Fibroblast of upper back skin (primary cell): ENCODE measurements at regions not wholly inside any gene's neighbourhood (a gene's known extent, or its start where the extent isn't known, plus 50 kb on each side); places are given as distances from the start of the nearest gene placed in this dataset.

Source experiments
- DNase-seq: peaks from one replicate; pipeline ENCODE4 v3.0.0-alpha.2; 2013

GRCh38 chr13:74930402-74931165 is 551.4 kb downstream of the TBC1D4 start:
- peak; percentile 75 for DNase-seq

GRCh38 chr13:74929436-74929835 is 552.5 kb downstream of the TBC1D4 start:
- DNase-seq = peak; percentile 4

GRCh38 chr13:74927823-74928222 is 554.1 kb downstream of the TBC1D4 start:
- DNase-seq = no peak

GRCh38 chr13:74922963-74923362 is 559.0 kb downstream of the TBC1D4 start:
- no peak for DNase-seq

GRCh38 chr13:74921326-74921725 is 560.6 kb downstream of the TBC1D4 start:
- DNase-seq = no peak

- DNase-seq = no peak
Measured at GRCh38 chr13:74920920-74921319, 561.0 kb downstream of the TBC1D4 start.

- DNase-seq = no peak
Measured at GRCh38 chr13:74920361-74920760, 561.6 kb downstream of the TBC1D4 start.

- DNase-seq = no peak
Measured at GRCh38 chr13:74919914-74920313, 562.1 kb downstream of the TBC1D4 start.

- no peak for DNase-seq
Measured at GRCh38 chr13:74912898-74913297, 569.1 kb downstream of the TBC1D4 start.

GRCh38 chr13:74910415-74910814 is 571.6 kb downstream of the TBC1D4 start:
- DNase-seq = peak; percentile 5

- DNase-seq = no peak
Measured at GRCh38 chr13:74907788-74908187, 574.2 kb downstream of the TBC1D4 start.

- no peak for DNase-seq
Measured at GRCh38 chr13:74904556-74904955, 577.4 kb downstream of the TBC1D4 start.

GRCh38 chr13:74895042-74895796 is 586.8 kb downstream of the TBC1D4 start:
- DNase-seq = peak; percentile 44

GRCh38 chr13:74892096-74892495 is 589.9 kb downstream of the TBC1D4 start:
- DNase-seq = peak; percentile 12

GRCh38 chr13:74891610-74892009 is 590.4 kb downstream of the TBC1D4 start:
- DNase-seq = peak; percentile 25

GRCh38 chr13:74889321-74889720 is 592.6 kb downstream of the TBC1D4 start:
- peak; percentile 12 for DNase-seq

GRCh38 chr13:74886502-74886901 is 595.5 kb downstream of the TBC1D4 start:
- peak; percentile 23 for DNase-seq

GRCh38 chr13:74883834-74884233 is 598.1 kb downstream of the TBC1D4 start:
- DNase-seq = no peak

- peak; percentile 49 for DNase-seq
Measured at GRCh38 chr13:74871369-74872070, 610.4 kb downstream of the TBC1D4 start.

GRCh38 chr13:74870865-74871264 is 611.1 kb downstream of the TBC1D4 start:
- no peak for DNase-seq

- DNase-seq = no peak
Measured at GRCh38 chr13:74869846-74870245, 612.1 kb downstream of the TBC1D4 start.

GRCh38 chr13:74868049-74868448 is 613.9 kb downstream of the TBC1D4 start:
- peak; percentile 72 for DNase-seq

- DNase-seq = peak; percentile 19
Measured at GRCh38 chr13:74867460-74867859, 614.5 kb downstream of the TBC1D4 start.

GRCh38 chr13:74866101-74866500 is 615.9 kb downstream of the TBC1D4 start:
- DNase-seq = peak; percentile 65
